Body of pancreas (tissue), 4 donors: ENCODE measurements at regions not wholly inside any gene's neighbourhood (a gene's known extent, or its start where the extent isn't known, plus 50 kb on each side); places are given as distances from the start of the nearest gene placed in this dataset.

Source experiments
- CTCF ChIP-seq, 7 experiments: fragments of 450-650 bp in 4 of 7; fragments of 200-600 bp in 3 of 7; sonication (generic) in 3 of 7; IDR thresholded peaks; one replicate each; pipeline ENCODE4 v1.5.1; 2016 to 2019; ENCODE audit warnings: antibody characterized with exemption in 7 of 7
- POLR2A ChIP-seq, 3 donors: fragments of 450-650 bp; IDR thresholded peaks; one replicate each; pipeline ENCODE4 v1.6.1; 2016; ENCODE audit warnings: antibody characterized with exemption in 3 of 3, mild to moderate bottlenecking in 2 of 3

DNA sequence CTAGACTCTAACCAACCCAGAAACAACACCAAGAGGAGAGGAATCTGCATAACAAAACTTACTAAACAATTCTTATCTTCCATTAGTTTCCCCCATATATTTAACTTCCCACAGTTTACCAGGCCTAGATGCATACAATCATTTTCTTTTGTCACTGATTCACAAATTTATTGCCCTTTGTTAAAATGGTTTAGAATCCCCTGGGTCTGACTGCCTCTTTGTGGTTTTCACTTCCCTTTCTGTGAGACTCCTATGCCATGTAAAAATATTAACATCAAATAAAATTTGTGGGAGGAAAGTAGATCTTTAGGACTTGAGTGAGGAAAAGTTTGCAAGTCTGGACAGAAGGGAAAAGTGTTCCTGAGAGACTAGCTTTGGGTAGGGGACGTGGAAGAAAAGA, 393.8 kb upstream of the CNKSR2 start:
- TF ChIP-seq CTCF (IDR thresholded peaks at IDR 0.05) (no peak), POLR2A (IDR thresholded peaks at IDR 0.05) (no peak)
